ENCODE measurements at regions not wholly inside any gene's neighbourhood (a gene's known extent, or its start where the extent isn't known, plus 50 kb on each side); places are given as distances from the start of the nearest gene placed in this dataset.
"Not testable (repeated sequence)": the region's sequence is repeated elsewhere in the genome, so short reads cannot be mapped to it uniquely, and the experiment has no call there.

DNA sequence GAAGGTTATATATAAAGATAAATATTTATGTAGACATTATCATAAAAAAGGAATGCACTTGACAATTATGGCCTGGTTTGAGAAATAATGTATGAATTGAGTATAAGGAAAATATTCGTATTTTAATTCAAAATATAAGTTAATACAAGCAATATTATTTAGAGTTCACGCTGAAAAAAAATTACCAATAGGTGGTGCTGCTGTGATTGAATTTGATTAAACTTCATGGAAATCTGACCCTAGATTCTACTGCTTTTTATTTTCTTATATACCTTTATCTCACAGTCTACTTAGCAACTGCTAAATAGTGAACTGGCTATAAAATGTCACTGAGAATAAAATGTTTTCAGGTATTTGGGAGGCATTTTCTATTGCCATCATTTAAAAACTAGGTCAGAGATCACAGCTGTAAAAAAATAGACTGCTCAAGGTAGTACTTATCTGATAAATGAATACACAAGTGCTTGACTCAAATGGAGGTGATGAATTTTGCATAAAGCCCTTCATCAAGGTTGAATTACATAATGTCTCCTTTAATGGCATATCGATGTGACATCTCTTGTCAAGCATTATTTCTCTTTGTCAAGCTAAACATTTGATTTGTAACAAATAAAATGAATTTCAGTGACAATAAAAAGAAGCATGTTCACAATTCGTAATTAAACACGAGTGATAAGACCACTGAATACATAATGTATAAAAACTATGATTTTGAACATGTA, 1638.8 kb upstream of the PCDH7 start:
- DNase-seq (ENCODE audit: low spot score): peak; percentile 18

DNA sequence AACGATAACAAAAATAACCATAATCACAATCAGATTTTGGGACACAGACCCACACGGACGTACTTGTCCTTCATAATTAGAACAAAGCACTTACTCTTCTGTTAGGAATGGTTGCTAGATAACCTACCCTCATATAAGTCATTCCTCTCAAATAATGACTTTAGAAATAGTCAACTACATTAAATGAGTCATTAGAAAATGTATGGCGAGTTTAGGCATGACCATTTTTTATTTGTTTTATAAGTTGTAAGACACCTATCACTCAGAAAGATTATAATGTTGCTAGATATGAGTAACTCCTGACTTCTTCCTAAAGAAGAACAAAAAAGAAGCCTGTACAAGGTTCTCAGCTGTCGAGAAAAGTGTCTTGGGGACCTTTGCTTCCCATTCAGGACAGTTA, 1637.5 kb upstream of the PCDH7 start:
- no peak for DNase-seq (ENCODE audit: low spot score)

DNA sequence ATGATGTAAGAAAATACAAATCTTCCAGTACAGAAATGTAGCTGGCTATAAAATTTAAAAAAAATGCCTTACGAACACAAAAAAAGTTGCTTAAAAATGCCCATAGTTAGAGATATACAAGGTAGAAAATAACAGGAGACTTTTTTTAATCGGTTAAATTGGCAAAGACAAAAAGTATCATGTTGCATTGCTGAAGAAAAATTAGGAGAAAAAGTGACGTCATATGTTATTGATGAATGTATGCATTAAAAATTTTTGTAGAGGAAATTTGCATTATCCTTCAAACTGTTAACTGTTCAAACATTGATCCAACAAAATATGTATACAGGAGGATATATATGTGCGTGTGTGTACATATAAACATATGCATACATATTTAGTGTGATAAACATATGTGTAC, 1634.4 kb upstream of the PCDH7 start:
- no peak for DNase-seq (ENCODE audit: low spot score)

DNA sequence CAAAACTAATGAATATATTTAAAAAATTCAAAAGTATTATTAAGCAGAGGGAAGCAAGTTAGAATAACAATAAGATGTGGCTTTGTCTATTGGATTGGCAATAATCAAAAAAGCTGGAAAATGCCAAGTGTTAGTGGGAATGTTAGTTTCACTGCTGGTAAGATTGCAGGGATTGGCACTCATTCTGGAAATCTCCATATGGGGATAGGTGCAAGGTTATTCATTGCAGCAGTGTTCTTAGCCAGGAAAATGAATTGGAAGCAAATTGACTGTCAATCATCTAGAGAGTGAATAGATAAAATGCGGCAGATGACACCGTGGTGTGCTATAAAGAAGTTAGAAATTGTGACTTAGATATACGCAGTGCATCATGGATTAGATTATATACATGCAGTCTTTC, 1615.5 kb upstream of the PCDH7 start:
- DNase-seq (ENCODE audit: low spot score): no peak

DNA sequence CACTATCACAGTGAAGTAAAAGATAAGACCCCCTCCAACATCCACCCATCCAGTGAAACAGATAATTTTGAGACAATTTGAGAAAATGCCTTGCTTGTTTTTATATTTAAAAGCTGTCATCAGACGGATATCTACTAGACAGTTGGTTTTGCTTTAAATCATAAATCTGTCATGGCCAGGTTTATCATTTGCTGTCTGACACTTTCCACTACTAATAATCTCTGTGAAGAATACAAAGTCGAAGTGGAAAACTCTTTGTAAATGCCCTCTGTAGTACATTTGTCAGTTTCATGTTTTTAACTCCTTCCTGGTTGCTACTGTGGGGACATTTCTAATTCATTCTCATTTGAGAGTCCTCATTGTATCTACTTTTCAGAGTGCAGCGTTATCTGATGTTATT, 1606.2 kb upstream of the PCDH7 start:
- no peak for DNase-seq (ENCODE audit: low spot score)

DNA sequence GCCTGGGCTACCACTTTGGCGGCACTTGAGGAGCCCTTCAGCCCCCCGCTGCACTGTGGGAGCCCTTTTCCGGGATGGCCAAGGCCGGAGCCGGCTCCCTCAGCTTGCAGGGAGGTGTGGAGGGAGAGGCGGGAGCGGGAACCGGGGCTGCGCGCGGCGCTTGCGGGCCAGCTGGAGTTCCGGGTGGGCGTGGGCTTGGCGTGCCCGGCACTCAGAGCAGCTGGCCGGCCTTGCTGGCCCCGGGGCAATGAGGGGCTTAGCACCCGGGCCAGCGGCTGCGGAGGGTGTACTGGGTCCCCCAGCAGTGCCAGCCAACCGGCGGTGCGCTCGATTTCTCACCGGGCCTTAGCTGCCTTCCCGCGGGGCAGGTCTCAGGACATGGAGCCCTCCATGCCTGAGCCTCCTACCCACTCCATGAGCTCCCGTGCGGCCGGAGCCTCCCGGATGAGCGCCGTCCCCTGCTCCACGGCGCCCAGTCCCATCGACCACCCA, 1602.9 kb upstream of the PCDH7 start:
- DNase-seq (ENCODE audit: low spot score): not testable (repeated sequence)

DNA sequence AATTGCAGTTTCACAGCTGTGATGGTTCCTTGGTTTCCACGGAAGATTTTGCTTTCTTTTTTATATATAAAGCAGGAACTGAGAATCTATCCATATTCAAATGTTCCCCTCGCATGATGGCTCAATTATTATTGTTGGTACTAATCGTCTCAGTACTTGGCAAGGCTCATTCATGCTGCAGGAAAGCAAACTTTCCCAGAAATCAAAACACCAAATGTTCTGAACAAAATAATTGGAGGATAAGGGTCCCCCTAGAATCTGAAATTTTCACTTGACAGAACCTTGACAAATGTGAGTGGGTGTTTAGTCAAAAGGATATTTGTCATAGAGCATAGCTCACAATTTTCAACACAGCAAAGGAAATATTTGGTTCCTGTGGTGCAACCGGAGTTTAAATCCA, 1598.6 kb upstream of the PCDH7 start:
- DNase-seq (ENCODE audit: low spot score): no peak

DNA sequence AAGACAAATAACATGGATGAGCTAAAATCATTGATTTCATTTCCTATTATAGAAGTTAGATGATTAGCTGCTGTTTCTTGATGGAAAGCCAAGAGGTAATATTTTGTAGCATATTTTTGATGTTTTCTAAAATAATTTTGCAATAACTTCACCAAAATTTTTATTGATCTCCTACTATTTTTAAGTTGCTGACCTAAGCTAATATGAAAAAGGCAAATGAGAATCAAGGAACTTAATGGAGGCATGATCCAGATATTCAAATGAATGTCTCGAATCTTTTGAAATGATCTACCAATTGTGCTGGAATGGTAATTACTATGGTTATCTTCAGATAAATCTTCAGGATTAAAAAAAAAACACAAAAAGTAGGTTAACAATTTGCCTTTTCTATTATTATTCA, 1591.4 kb upstream of the PCDH7 start:
- DNase-seq (ENCODE audit: low spot score): no peak

DNA sequence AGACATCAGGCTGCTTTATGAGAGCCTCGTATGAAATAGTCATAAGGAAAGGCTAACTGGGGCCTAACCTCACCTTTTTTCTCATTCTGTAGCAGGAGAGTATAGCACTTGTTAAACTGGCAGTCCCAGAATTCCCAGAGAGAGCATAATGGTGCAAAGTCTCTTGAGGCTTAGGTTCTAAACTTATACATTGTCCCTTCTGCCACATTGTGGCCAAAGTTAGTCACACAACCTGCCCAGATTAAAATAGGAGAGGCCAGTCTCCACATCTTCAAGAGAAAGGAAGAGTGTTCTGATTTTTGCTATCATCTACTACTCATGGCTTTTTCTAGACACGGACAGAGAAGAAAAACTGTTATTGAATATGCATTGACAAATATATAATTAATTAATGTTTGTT, 1588.9 kb upstream of the PCDH7 start:
- DNase-seq (ENCODE audit: low spot score): no peak

DNA sequence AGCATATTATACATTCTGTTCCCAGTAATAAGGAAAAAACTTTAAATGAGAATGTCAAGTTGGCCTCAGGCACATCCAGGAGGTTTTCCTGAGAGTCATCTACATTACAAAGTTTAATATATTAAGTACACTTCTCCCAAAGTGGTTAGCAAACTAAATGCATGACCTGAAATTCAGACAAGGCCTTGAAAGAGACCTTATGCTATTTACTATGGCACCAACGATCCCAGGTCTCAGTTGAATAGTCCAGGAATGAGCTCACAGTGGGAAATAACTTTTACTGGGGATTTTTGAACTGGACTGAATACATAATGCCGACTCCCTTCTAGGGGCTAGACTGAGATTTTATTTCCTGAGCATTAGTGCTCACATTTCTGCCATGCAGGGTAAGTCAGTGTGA, 1577.5 kb upstream of the PCDH7 start:
- no peak for DNase-seq (ENCODE audit: low spot score)

DNA sequence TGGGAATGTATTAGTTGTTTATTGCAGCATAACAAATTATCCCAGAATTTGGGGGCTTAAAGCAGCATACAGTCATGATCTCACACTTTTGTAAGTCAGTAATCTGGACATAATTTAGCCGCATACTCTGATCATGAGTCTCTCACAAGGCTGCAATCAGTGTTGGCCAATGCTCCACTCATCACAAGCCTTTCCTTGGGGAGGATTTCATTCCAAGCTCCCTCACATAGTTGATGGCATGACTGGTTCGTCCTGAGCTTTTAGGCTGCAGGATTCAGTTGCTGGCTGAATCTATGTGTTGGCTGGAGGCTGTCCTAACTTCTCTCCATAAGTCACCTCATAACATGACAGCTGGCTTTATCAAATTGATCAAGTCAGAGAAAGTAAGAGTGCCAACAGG, 1568.6 kb upstream of the PCDH7 start:
- DNase-seq (ENCODE audit: low spot score): no peak

DNA sequence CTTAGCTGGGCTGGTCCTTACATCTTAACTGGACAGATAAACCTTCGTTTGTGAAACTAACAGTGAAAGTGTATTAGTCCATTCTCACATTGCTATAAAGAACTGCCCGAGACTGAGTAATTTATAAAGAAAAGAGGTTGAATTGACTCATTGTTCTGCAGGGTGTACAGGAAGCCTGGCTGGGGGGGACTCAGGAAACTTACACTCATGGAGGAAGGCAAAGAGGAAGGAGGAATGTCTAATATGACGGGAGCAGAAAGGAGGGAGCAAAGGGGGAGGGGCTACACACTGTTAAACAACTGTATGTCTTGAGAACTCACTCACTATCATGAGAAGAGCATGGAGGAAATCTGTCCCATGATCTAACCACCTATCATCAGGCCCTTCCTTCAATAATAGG, 1566.5 kb upstream of the PCDH7 start:
- DNase-seq (ENCODE audit: low spot score): no peak

DNA sequence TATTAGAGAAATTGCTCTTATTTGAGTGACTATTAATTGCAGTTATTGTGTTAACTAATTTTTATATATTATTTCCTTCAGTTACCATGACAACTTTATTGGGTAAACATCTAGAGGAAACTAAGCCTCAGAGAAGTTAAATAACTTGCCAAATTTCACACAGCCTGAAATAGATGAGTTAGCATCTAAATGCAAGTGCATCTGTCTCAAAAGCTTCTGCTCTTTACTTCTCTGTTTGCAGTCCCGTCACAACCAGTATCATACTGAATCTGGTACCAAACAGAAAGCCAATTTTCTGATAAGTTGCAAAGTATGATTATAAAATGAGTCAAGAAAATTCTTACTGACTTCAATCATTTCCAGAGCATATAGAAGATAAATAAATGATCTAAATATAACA, 1544.9 kb upstream of the PCDH7 start:
- no peak for DNase-seq (ENCODE audit: low spot score)

DNA sequence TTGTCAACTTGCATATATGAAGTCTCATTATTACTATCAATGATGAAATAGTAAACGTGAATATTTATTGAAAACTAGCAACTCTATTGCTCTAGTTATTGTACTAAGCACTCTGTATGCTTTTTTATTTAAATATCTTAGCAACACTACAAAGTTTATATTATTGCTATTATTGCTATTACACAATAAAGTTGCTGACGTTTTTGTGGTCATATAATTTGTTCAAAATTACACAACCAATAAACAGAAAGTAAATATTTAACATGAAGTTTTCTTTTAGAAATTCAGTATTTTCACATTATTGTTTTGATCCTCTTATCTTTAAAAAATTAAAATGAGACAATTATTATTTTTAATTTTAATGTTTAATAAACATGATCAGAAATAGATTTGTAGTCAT, 1521.1 kb upstream of the PCDH7 start:
- DNase-seq (ENCODE audit: low spot score): no peak

DNA sequence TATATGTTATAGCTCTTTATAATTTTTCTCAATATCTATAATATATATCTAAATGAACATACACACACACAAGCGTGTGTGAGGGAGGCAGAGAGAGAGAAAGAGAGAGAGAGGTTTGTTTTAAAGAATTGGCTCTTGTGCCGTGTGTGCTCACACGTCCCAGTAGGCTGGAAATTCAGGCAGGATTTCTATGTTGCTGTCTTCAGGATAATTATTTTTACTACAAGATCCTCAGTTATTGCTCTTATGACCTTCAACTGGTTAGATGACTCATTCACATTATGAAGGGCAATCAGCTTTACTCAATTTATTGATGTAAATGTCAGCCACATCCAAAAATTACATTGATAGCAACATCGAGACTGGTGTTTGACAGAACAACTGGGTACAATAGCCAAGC, 1520.7 kb upstream of the PCDH7 start:
- no peak for DNase-seq (ENCODE audit: low spot score)

DNA sequence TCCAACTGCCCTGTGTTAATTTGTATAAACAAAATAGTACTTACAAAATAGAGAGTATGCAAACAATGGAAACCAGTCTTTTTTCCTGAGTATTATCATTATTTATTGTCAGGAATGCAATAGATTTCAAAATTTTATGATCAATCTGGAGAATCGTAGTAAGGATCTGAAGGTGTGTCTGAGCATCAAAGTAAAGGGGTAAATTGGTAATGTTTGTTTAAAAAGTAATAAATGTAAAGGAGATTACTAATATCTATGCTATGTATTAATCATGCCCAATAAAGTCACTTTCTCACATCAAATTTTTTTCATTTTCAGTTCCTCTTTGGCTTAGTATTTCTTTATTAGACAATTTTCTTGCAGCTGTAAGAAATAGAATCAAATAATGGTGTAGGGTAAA, 1507.1 kb upstream of the PCDH7 start:
- DNase-seq (ENCODE audit: low spot score): no peak

DNA sequence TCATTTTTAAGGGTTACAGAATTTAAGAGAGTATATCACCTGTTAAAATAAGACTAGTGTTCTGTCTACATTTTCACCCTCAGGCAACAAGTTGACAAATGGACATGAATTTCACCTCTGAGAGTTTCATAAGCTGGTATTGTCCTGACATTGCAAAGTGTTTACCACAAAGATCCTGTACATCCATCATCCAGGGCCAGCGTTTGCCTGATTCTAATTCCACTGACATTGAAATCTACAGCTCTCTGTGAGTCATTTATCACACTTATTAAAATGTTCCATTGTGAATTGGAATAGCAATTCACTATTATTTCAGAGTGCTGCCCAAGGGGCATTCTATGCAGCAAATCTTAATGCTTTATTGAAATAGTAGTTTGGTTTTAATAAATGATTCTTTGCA, 1499.4 kb upstream of the PCDH7 start:
- no peak for DNase-seq (ENCODE audit: low spot score)

DNA sequence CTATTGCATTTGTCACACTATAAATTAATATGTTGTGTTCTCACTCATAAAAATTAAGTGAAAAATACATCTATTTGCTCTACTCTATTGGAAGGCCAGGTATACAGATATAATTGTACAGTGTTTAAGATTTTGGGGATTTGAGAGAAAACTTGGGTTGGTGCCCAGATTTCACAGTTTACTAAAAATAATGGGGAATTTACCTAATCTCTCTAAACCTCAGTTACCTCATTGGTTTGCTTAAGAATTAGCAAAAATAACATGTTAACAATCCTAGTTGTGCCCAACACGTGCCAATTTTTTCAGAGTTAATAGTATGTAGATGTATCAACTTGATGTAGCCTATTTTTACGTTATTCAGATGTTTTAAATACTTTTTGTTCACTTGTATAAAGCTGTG, 1495.3 kb upstream of the PCDH7 start:
- DNase-seq (ENCODE audit: low spot score): no peak

DNA sequence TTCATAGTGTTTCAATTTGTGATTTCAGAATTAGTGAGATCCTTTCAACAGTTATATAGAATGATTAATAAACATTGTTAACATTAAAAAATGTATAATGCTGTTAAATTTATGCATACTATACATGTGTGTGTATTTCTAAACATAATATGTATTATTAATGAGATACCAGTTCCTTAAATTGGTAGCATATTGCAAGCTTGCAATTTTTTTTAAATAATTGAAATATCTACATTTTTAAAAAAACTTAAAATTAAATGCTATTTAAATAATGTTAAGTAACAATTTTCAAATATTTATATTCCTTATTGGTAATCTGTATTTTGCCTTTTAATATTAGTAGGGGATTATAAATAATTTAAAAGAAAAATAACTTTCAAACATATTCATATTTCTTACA, 1479.5 kb upstream of the PCDH7 start:
- DNase-seq (ENCODE audit: low spot score): no peak

DNA sequence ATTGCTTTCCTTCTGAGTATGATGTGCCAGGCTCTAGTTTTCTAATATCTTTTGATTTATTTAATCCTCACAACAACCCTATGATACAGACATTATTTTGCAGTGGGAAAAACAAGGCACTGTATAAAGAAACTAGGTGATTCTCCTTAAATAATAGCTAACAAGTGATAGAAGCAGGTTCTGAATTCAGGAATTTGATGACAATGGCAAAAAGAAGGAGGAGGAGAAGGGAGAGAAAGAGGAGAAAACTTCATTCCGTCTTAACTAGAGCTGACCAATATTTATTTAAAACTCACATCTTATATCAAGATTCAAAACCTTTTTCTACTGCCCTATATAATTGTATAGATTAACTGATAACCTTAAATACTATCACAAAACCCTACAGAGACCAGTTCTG, 1477.1 kb upstream of the PCDH7 start:
- no peak for DNase-seq (ENCODE audit: low spot score)

DNA sequence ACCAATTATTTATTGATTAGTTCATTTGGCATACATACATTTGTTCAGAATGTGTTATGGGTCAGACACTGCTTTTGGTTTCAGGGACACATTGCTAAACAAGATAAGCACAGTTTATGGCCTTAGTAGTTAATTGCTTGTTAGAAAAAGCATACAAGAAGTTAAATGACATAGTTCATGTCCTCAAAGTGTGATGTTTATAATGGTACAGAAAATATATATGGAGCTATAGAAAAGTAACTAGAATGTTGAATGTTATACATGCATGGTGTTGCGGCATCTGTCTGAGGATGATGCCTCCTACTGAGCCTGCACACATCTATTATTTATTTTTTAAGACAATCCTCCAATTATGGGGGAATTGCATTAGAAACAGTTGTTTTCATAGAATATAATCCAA, 1476.3 kb upstream of the PCDH7 start:
- no peak for DNase-seq (ENCODE audit: low spot score)

DNA sequence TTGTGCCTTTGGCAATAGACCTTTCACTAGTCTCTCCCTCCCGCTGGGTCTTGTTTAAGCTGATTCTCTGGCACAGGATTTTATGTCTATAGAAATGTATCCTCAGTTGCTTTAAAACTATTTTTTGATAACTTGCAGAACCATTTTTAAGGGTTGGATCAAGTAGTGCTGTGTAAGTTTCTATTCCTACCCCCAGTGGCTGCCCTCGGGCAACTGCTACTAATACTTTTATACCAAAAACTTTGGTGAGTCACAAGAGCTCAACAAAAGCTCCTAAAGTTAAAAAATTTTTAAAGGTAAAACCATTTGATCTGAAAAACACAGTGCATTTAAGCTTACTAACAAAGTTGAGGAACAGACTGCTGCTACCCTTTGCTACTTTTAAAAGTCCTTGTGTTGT, 1460.6 kb upstream of the PCDH7 start:
- no peak for DNase-seq (ENCODE audit: low spot score)

DNA sequence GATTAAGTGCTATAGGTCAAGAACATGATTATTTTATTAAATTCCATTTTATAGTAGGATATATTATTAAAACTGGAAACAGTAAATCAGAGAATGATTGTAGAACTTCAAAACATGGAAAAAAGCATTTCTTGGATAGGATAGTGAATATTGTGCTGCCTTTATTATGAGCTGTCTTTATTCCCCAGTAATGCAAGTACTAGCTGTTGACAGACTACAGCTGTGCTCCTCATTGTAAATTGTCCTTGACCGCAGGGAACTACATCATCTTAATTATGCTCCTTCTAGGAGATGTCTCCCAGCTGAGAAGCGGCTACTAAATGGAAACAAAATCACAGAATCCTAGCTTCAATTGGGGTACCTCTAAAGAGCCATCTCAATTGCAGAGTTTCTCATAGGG, 1457.2 kb upstream of the PCDH7 start:
- DNase-seq (ENCODE audit: low spot score): no peak

DNA sequence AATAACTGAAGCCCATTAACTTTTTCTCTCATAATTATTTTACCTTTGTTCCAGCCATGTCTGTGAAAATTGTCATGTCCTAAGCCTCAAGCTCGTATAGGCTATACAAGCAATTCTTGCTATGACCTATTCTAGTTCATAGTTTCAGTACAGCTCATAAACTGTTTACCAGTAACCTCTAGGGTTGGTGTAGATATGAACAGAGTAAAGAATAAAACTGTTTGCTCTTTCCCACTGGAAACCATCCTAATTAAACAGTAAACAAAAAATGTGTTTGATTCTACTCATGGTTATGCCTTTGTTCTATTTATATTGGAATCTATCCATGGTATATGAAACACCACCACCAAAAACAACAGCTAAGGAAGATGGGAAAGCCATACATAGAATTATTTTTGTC, 1444.0 kb upstream of the PCDH7 start:
- DNase-seq (ENCODE audit: low spot score): no peak

DNA sequence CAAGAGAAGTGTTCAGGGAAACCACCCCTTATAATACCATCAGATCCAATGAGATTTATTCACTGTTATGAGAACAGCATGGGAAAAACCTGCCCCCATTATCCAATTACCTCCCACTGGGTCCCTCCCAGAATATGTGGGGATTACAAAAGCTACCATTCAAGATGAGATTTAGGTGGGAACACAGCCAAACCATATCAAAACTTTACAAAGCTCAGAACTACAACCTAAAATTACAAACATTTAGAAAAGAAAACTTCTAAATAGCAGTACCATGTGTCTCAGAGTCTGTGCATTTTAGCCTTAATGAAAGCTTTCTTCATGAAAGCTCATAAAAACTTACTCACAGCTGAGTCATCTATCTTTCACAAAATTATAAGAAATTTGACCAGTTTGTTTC, 1442.8 kb upstream of the PCDH7 start:
- DNase-seq (ENCODE audit: low spot score): no peak
